ENCODE measurements at regions not wholly inside any gene's neighbourhood (a gene's known extent, or its start where the extent isn't known, plus 50 kb on each side); places are given as distances from the start of the nearest gene placed in this dataset.

- no peak for TF ChIP-seq CTCF (IDR thresholded peaks at IDR 0.05; ENCODE audit: insufficient read depth, low read depth, low read length)
- Histone ChIP-seq H3K4me3 (ENCODE audit: low read depth, low read length) (no peak overlapping the region), H3K36me3 (ENCODE audit: control insufficient read depth, insufficient read depth, low read length) (no peaks in the 10 kb centered on the region), H3K27me3 (ENCODE audit: control insufficient read depth, insufficient read depth, low read length) (no peaks in the 10 kb centered on the region)
- DNase-seq (ENCODE audit: low read depth): no peak
- POLR2A ChIA-PET: no interaction called here
- CTCF ChIA-PET: interaction anchor here (1.0 kb wide), 2 partner anchors 9 to 93 kb away, joined by 3 read pairs; no protein-coding TSS in a partner anchor
Measured at GRCh38 chr10:4758256-4758655, 67.8 kb upstream of the AKR1E2 start.

- no peak for DNase-seq (ENCODE audit: low read depth)
- H3K36me3 ChIP-seq (ENCODE audit: control insufficient read depth, insufficient read depth, low read length): no peaks in the 10 kb centered on the region
- CTCF ChIA-PET: interaction anchor here (0.6 kb wide), 1 partner anchor 48 kb away, joined by 3 read pairs; no protein-coding TSS in a partner anchor
- no peak overlapping the region for H3K4me3 ChIP-seq (ENCODE audit: low read depth, low read length)
- H3K27me3 ChIP-seq (ENCODE audit: control insufficient read depth, insufficient read depth, low read length): no peaks in the 10 kb centered on the region
- no peak for TF ChIP-seq CTCF (IDR thresholded peaks at IDR 0.05; ENCODE audit: insufficient read depth, low read depth, low read length)
- POLR2A ChIA-PET: no interaction called here
Measured at GRCh38 chr10:4755286-4755989, 70.6 kb upstream of the AKR1E2 start.

GRCh38 chr10:4754143-4754542, 71.9 kb upstream of the AKR1E2 start:
- H3K36me3 ChIP-seq (ENCODE audit: control insufficient read depth, insufficient read depth, low read length): no peaks in the 10 kb centered on the region
- no peak for DNase-seq (ENCODE audit: low read depth)
- no peak for TF ChIP-seq CTCF (IDR thresholded peaks at IDR 0.05; ENCODE audit: insufficient read depth, low read depth, low read length)
- H3K27me3 ChIP-seq (ENCODE audit: control insufficient read depth, insufficient read depth, low read length): no peaks in the 10 kb centered on the region
- no peak overlapping the region for H3K4me3 ChIP-seq (ENCODE audit: low read depth, low read length)
- CTCF ChIA-PET: interaction anchor here (0.6 kb wide), 1 partner anchor 519 kb away, joined by 3 read pairs; no protein-coding TSS in a partner anchor
- POLR2A ChIA-PET: no interaction called here

GRCh38 chr10:4751211-4751610, 74.8 kb upstream of the AKR1E2 start:
- no peak for TF ChIP-seq CTCF (IDR thresholded peaks at IDR 0.05; ENCODE audit: insufficient read depth, low read depth, low read length)
- no peak for DNase-seq (ENCODE audit: low read depth)
- no peak overlapping the region for H3K4me3 ChIP-seq (ENCODE audit: low read depth, low read length)
- ChIA-PET POLR2A (no interaction called here), CTCF (interaction anchor here (1.5 kb wide), 1 partner anchor 20 kb away, joined by 3 read pairs; no protein-coding TSS in a partner anchor)
- no peaks in the 10 kb centered on the region for H3K36me3 ChIP-seq (ENCODE audit: control insufficient read depth, insufficient read depth, low read length)
- no peaks in the 10 kb centered on the region for H3K27me3 ChIP-seq (ENCODE audit: control insufficient read depth, insufficient read depth, low read length)

- POLR2A ChIA-PET: no interaction called here
- H3K36me3 ChIP-seq (ENCODE audit: control insufficient read depth, insufficient read depth, low read length): no peaks in the 10 kb centered on the region
- no peak for DNase-seq (ENCODE audit: low read depth)
- no peaks in the 10 kb centered on the region for H3K27me3 ChIP-seq (ENCODE audit: control insufficient read depth, insufficient read depth, low read length)
- CTCF ChIA-PET: no interaction called here
- H3K4me3 ChIP-seq (ENCODE audit: low read depth, low read length): no peak overlapping the region
- TF ChIP-seq CTCF (IDR thresholded peaks at IDR 0.05; ENCODE audit: insufficient read depth, low read depth, low read length): no peak
Measured at GRCh38 chr10:4749271-4749574, 76.8 kb upstream of the AKR1E2 start.
